Spleen (tissue), 7 donors: ENCODE measurements at regions not wholly inside any gene's neighbourhood (a gene's known extent, or its start where the extent isn't known, plus 50 kb on each side); places are given as distances from the start of the nearest gene placed in this dataset.

Source experiments
- CTCF ChIP-seq, 11 experiments: fragments of 200-600 bp in 7 of 11; fragments of 450-650 bp in 4 of 11; sonication (generic) in 4 of 11; IDR thresholded peaks in 8 of 11; conservative IDR thresholded peaks in 3 of 11; 1 replicate in 7 of 11; 2 replicates in 4 of 11; pipeline versions ENCODE4 v1.4.0 to v1.8.0; 2016 to 2021; ENCODE audit warnings: antibody characterized with exemption in 11 of 11, inconsistent platforms in 4 of 11, mild to moderate bottlenecking in 1 of 11
- POLR2A ChIP-seq, 3 donors: fragments of 450-650 bp; IDR thresholded peaks; one replicate each; pipeline ENCODE4 v1.5.1; 2017; ENCODE audit warnings: antibody characterized with exemption in 3 of 3, mild to moderate bottlenecking in 1 of 3
- donor health status: DM: no; HTN: no; CAD: no; lungs with moderate emphysema.
- donor health status: DM: no; HTN: no; CAD: no.
- donor health status: DM: no; HTN: no; CAD: no.

DNA sequence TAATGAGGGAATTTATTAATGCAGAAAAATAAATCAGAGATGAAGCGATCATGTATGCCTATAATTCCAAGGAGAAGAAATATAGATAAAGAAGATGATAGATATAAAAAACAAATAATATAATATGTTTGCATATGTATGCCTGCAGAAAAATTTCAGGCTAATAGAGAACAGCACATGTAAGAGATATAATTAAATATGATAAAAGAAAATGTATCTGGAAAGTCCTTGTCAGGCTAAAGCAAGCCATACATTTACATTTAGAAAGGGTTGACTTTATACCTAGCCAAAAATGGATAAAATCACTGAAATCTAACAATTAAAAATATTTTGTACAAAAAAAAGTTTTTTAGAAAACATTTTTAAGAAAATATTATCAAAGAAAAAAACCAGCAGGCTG lies 454.1 kb downstream of the C6orf118 start:
- TF ChIP-seq POLR2A (IDR thresholded peaks at IDR 0.05) = no peak
- TF ChIP-seq CTCF (IDR thresholded peaks at IDR 0.05 in 8 of 11, conservative IDR thresholded peaks at IDR 0.05 in 3 of 11) = no peak
